ENCODE measurements at regions not wholly inside any gene's neighbourhood (a gene's known extent, or its start where the extent isn't known, plus 50 kb on each side); places are given as distances from the start of the nearest gene placed in this dataset.
"Not testable (repeated sequence)": the region's sequence is repeated elsewhere in the genome, so short reads cannot be mapped to it uniquely, and the experiment has no call there.

- DNase-seq = no peak
- Histone ChIP-seq H3K4me1 (no peaks in the 10 kb centered on the region), H3K27me3 (no peaks in the 10 kb centered on the region), H3K36me3 (no peaks in the 10 kb centered on the region), H3K27ac (no peak overlapping the region), H3K9me3 (no peaks in the 10 kb centered on the region), H3K4me3 (no peak overlapping the region)
- intact Hi-C loops (cut with DNase I; ENCODE audit: low total_unique reads) = no loop called here
- TF ChIP-seq CTCF (IDR thresholded peaks at IDR 0.05) (no peak), POLR2A (IDR thresholded peaks at IDR 0.05) (no peak)
Measured at GRCh38 chr7:66452165-66452564, 176.5 kb upstream of the KCTD7 start.

- H3K9me3 ChIP-seq = no peaks in the 10 kb centered on the region
- TF ChIP-seq POLR2A (IDR thresholded peaks at IDR 0.05) (no peak), CTCF (IDR thresholded peaks at IDR 0.05) (no peak)
- no peak overlapping the region for H3K27ac ChIP-seq
- DNase-seq = no peak
- H3K4me3 ChIP-seq = no peak overlapping the region
- no peaks in the 10 kb centered on the region for H3K36me3 ChIP-seq
- no peaks in the 10 kb centered on the region for H3K27me3 ChIP-seq
- intact Hi-C loops (cut with DNase I; ENCODE audit: low total_unique reads) = no loop called here
- H3K4me1 ChIP-seq = no peaks in the 10 kb centered on the region
Measured at GRCh38 chr7:66453340-66453739, 175.3 kb upstream of the KCTD7 start.

GRCh38 chr7:66454600-66455225 lies 174.0 kb upstream of the KCTD7 start:
- intact Hi-C loops (cut with DNase I; ENCODE audit: low total_unique reads) = no loop called here
- Histone ChIP-seq H3K36me3 (no peaks in the 10 kb centered on the region), H3K4me1 (no peaks in the 10 kb centered on the region), H3K9me3 (no peaks in the 10 kb centered on the region), H3K4me3 (no peak overlapping the region), H3K27me3 (no peaks in the 10 kb centered on the region), H3K27ac (no peak overlapping the region)
- TF ChIP-seq CTCF (IDR thresholded peaks at IDR 0.05) = no peak
- TF ChIP-seq POLR2A (IDR thresholded peaks at IDR 0.05) = no peak
- no peak for DNase-seq

- H3K27me3 ChIP-seq; H3K27ac ChIP-seq; H3K4me3 ChIP-seq; intact Hi-C loops (cut with DNase I; ENCODE audit: low total_unique reads); H3K9me3 ChIP-seq; H3K36me3 ChIP-seq; H3K4me1 ChIP-seq; DNase-seq: not testable (repeated sequence)
Measured at GRCh38 chr7:66455432-66455831, 173.2 kb upstream of the KCTD7 start.

GRCh38 chr7:66456431-66456830 lies 172.2 kb upstream of the KCTD7 start:
- H3K36me3 ChIP-seq; DNase-seq; H3K4me3 ChIP-seq; H3K27me3 ChIP-seq; H3K9me3 ChIP-seq; H3K4me1 ChIP-seq; intact Hi-C loops (cut with DNase I; ENCODE audit: low total_unique reads); H3K27ac ChIP-seq: not testable (repeated sequence)

GRCh38 chr7:66458991-66459390 lies 169.7 kb upstream of the KCTD7 start:
- DNase-seq; intact Hi-C loops (cut with DNase I; ENCODE audit: low total_unique reads); H3K9me3 ChIP-seq: not testable (repeated sequence)

GRCh38 chr7:66459783-66460413 lies 168.8 kb upstream of the KCTD7 start:
- intact Hi-C loops (cut with DNase I; ENCODE audit: low total_unique reads); H3K27me3 ChIP-seq; H3K36me3 ChIP-seq; H3K4me3 ChIP-seq; H3K9me3 ChIP-seq; DNase-seq; H3K4me1 ChIP-seq; H3K27ac ChIP-seq: not testable (repeated sequence)

More at GRCh38 chr7:66458991-66459390, 169.7 kb upstream of the KCTD7 start:
- not testable (repeated sequence) for H3K4me1 ChIP-seq, H3K27ac ChIP-seq, H3K36me3 ChIP-seq, H3K27me3 ChIP-seq, H3K4me3 ChIP-seq
